ENCODE measurements at regions not wholly inside any gene's neighbourhood (a gene's known extent, or its start where the extent isn't known, plus 50 kb on each side); places are given as distances from the start of the nearest gene placed in this dataset.

DNA sequence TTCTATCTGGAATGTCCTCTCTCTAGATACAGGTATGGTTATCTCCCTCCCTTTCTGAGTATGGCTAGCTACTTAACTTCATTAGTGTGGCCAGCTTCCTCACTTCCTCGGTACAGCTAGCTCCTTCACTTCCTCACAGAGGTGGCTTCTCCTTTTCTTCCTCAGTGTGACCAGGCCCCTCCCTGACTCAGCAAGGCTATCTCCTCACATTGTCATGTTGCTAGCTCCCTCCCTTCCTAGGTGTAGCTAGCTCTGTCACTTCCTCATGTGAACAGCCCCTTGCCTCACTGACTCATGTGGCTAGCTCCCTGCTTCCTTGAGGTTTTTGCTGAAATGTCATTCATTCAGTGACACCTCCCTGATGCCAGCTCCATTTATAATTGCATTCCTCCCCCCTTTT is 67.3 kb upstream of the DDIT4L start:
- TF ChIP-seq SIN3A (IDR thresholded peaks at IDR 0.05; ENCODE audit: borderline replicate concordance, insufficient read depth, low read length) (no peak), FOXP2 (optimal IDR thresholded peaks at IDR 0.05; ENCODE audit: borderline replicate concordance, extremely low read depth, extremely low read length, insufficient read depth) (no peak), TAF1 (IDR thresholded peaks at IDR 0.05; ENCODE audit: borderline replicate concordance, insufficient read depth, low read length) (no peak), POLR2AphosphoS5 (IDR thresholded peaks at IDR 0.05; ENCODE audit: low read depth, low read length) (no peak)
- TF ChIP-seq, protein P1, sequence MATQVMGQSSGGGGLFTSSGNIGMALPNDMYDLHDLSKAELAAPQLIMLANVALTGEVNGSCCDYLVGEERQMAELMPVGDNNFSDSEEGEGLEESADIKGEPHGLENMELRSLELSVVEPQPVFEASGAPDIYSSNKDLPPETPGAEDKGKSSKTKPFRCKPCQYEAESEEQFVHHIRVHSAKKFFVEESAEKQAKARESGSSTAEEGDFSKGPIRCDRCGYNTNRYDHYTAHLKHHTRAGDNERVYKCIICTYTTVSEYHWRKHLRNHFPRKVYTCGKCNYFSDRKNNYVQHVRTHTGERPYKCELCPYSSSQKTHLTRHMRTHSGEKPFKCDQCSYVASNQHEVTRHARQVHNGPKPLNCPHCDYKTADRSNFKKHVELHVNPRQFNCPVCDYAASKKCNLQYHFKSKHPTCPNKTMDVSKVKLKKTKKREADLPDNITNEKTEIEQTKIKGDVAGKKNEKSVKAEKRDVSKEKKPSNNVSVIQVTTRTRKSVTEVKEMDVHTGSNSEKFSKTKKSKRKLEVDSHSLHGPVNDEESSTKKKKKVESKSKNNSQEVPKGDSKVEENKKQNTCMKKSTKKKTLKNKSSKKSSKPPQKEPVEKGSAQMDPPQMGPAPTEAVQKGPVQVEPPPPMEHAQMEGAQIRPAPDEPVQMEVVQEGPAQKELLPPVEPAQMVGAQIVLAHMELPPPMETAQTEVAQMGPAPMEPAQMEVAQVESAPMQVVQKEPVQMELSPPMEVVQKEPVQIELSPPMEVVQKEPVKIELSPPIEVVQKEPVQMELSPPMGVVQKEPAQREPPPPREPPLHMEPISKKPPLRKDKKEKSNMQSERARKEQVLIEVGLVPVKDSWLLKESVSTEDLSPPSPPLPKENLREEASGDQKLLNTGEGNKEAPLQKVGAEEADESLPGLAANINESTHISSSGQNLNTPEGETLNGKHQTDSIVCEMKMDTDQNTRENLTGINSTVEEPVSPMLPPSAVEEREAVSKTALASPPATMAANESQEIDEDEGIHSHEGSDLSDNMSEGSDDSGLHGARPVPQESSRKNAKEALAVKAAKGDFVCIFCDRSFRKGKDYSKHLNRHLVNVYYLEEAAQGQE (IDR thresholded peaks at IDR 0.05; ENCODE audit: insufficient read depth in 1 of 2, low read depth in 2 of 2, low read length in 2 of 2): no peak

DNA sequence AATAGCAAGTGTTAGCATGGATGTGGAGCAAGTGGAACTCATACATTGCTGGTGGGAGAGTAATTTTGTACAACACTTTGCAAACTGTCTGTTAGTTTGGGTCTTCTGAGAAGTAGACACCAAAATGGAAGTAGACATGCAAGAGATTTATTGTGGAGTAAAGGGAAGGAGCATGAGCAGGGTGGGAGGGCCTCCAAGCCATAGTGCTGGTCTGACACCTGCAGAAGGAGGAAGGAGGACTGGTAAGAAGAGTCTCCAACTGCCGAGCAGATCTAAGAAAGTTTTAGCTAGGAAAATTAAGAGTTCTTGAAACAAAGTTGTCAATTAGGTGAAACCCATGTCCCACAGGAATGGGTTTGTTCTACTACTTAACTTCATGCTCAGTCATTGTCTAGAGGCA is 64.0 kb upstream of the DDIT4L start:
- TF ChIP-seq SIN3A (IDR thresholded peaks at IDR 0.05; ENCODE audit: borderline replicate concordance, insufficient read depth, low read length) (no peak), POLR2AphosphoS5 (IDR thresholded peaks at IDR 0.05; ENCODE audit: low read depth, low read length) (no peak), FOXP2 (optimal IDR thresholded peaks at IDR 0.05; ENCODE audit: borderline replicate concordance, extremely low read depth, extremely low read length, insufficient read depth) (no peak), TAF1 (IDR thresholded peaks at IDR 0.05; ENCODE audit: borderline replicate concordance, insufficient read depth, low read length) (no peak)
- TF ChIP-seq, protein P1 (IDR thresholded peaks at IDR 0.05; ENCODE audit: insufficient read depth in 1 of 2, low read depth in 2 of 2, low read length in 2 of 2): no peak

GRCh38 chr4:100248476-100248875 is 58.2 kb upstream of the DDIT4L start:
- no peak for TF ChIP-seq FOXP2 (optimal IDR thresholded peaks at IDR 0.05; ENCODE audit: borderline replicate concordance, extremely low read depth, extremely low read length, insufficient read depth)
- no peak for TF ChIP-seq SIN3A (IDR thresholded peaks at IDR 0.05; ENCODE audit: borderline replicate concordance, insufficient read depth, low read length)
- TF ChIP-seq TAF1 (IDR thresholded peaks at IDR 0.05; ENCODE audit: borderline replicate concordance, insufficient read depth, low read length): no peak
- TF ChIP-seq, protein P1 (IDR thresholded peaks at IDR 0.05; ENCODE audit: insufficient read depth in 1 of 2, low read depth in 2 of 2, low read length in 2 of 2): no peak
- no peak for TF ChIP-seq POLR2AphosphoS5 (IDR thresholded peaks at IDR 0.05; ENCODE audit: low read depth, low read length)

- no peak for TF ChIP-seq FOXP2 (optimal IDR thresholded peaks at IDR 0.05; ENCODE audit: borderline replicate concordance, extremely low read depth, extremely low read length, insufficient read depth)
These were observed 56.4 kb upstream of the DDIT4L start for GRCh38 chr4:100246697-100247096.

- TF ChIP-seq FOXP2 (optimal IDR thresholded peaks at IDR 0.05; ENCODE audit: borderline replicate concordance, extremely low read depth, extremely low read length, insufficient read depth) (no peak), TAF1 (IDR thresholded peaks at IDR 0.05; ENCODE audit: borderline replicate concordance, insufficient read depth, low read length) (no peak), SIN3A (IDR thresholded peaks at IDR 0.05; ENCODE audit: borderline replicate concordance, insufficient read depth, low read length) (no peak), POLR2AphosphoS5 (IDR thresholded peaks at IDR 0.05; ENCODE audit: low read depth, low read length) (no peak)
- TF ChIP-seq, protein P1 (IDR thresholded peaks at IDR 0.05; ENCODE audit: insufficient read depth in 1 of 2, low read depth in 2 of 2, low read length in 2 of 2): no peak
These were observed 54.1 kb upstream of the DDIT4L start for GRCh38 chr4:100244347-100244746.
